NT2/D1 (cell line): ENCODE measurements at regions not wholly inside any gene's neighbourhood (a gene's known extent, or its start where the extent isn't known, plus 50 kb on each side); places are given as distances from the start of the nearest gene placed in this dataset.

Experiments used
- SUZ12 ChIP-seq: IDR thresholded peaks from 2 replicates; pipeline ENCODE4 v1.6.1; 2011; ENCODE audit not compliant: insufficient read length, insufficient read depth; ENCODE audit errors: extremely low read depth
- YY1 ChIP-seq: IDR thresholded peaks from 2 replicates; pipeline ENCODE4 v1.6.1; 2011; ENCODE audit not compliant: insufficient read length, insufficient read depth
- ZNF274 ChIP-seq: IDR thresholded peaks from 2 replicates; pipeline ENCODE4 v1.6.1; 2011; ENCODE audit warnings: mild to moderate bottlenecking, low read depth, low read length

GRCh38 chr3:147034359-147034758 lies 372.0 kb downstream of the ZIC4 start:
- TF ChIP-seq SUZ12 (no peak), ZNF274 (no peak), YY1 (no peak)
